DOHH2 (cell line): ENCODE measurements at regions not wholly inside any gene's neighbourhood (a gene's known extent, or its start where the extent isn't known, plus 50 kb on each side); places are given as distances from the start of the nearest gene placed in this dataset.

Experiments
- H3F3A ChIP-seq: fragments of 200-600 bp; sonication (generic), shearing (Covaris generic); 2 replicates; pipeline ENCODE4 v1.6.0; 2016; ENCODE audit warnings: antibody characterized with exemption, mild to moderate bottlenecking; ENCODE audit not compliant: control insufficient read depth, insufficient read depth
- H3K27ac ChIP-seq: fragments of 200-600 bp; sonication (generic); 2 replicates; pipeline ENCODE4 v1.5.1; 2014; ENCODE audit warnings: low read depth, mild to moderate bottlenecking, low read length, moderate library complexity
- H3K27me3 ChIP-seq: fragments of 200-600 bp; sonication (generic); 2 replicates; pipeline ENCODE4 v1.6.1; 2014; ENCODE audit warnings: mild to moderate bottlenecking, low read length, mixed read lengths; ENCODE audit not compliant: control insufficient read depth
- H3K36me3 ChIP-seq: fragments of 200-600 bp; sonication (generic); 2 replicates; pipeline ENCODE4 v1.6.1; 2014; ENCODE audit warnings: mild to moderate bottlenecking, low read length, moderate library complexity, mixed read lengths; ENCODE audit not compliant: control insufficient read depth
- H3K4me1 ChIP-seq: fragments of 200-600 bp; sonication (generic); 2 replicates; pipeline ENCODE4 v1.6.1; 2014; ENCODE audit warnings: mild to moderate bottlenecking, low read length, mixed read lengths; ENCODE audit not compliant: control insufficient read depth
- H3K4me2 ChIP-seq: fragments of 200-600 bp; sonication (generic); 2 replicates; pipeline ENCODE4 v1.6.0; 2014; ENCODE audit warnings: mild to moderate bottlenecking, low read length, moderate library complexity
- H3K4me3 ChIP-seq: fragments of 200-600 bp; sonication (generic); 2 replicates; pipeline ENCODE4 v1.5.1; 2014; ENCODE audit warnings: mild to moderate bottlenecking, low read length, mixed read lengths
- H3K79me2 ChIP-seq: fragments of 200-600 bp; sonication (generic); 2 replicates; pipeline ENCODE4 v1.6.1; 2014; ENCODE audit warnings: mild to moderate bottlenecking, low read length, mixed read lengths; ENCODE audit not compliant: control insufficient read depth
- H3K9me2 ChIP-seq: fragments of 200-600 bp; sonication (generic); replicated peaks from 2 replicates; pipeline ENCODE4 v1.6.1; 2014; ENCODE audit warnings: mild to moderate bottlenecking, low read length, mixed read lengths; ENCODE audit not compliant: control insufficient read depth
- H3K9me3 ChIP-seq: fragments of 200-600 bp; sonication (generic); 2 replicates; pipeline ENCODE4 v1.6.1; 2014; ENCODE audit warnings: antibody characterized with exemption, low read length, mixed read lengths; ENCODE audit not compliant: control insufficient read depth, insufficient read depth
- H4K20me1 ChIP-seq: fragments of 200-600 bp; sonication (generic); 2 replicates; pipeline ENCODE4 v1.6.0; 2014; ENCODE audit warnings: low read depth, mild to moderate bottlenecking, antibody characterized with exemption, low read length, moderate library complexity; ENCODE audit not compliant: control insufficient read depth, insufficient read depth
- CTCF ChIP-seq: fragments of 200-600 bp; sonication (generic); IDR thresholded peaks from one replicate; pipeline ENCODE4 v1.5.1; 2014; ENCODE audit warnings: antibody characterized with exemption, mild to moderate bottlenecking, low read depth, low read length; ENCODE audit not compliant: poor library complexity, severe bottlenecking
- EZH2phosphoT487 ChIP-seq: fragments of 200-600 bp; sonication (generic); IDR thresholded peaks from 2 replicates; pipeline ENCODE4 v1.6.1; 2017; ENCODE audit warnings: borderline replicate concordance, mild to moderate bottlenecking, antibody characterized with exemption, low read length, moderate library complexity, mixed read lengths

- TF ChIP-seq CTCF (no peak), EZH2phosphoT487 (no peak)
- Histone ChIP-seq H3K4me2 (no peak overlapping the region), H3K4me1 (no peaks in the 10 kb centered on the region), H3K4me3 (no peak overlapping the region), H4K20me1 (no peaks in the 10 kb centered on the region), H3F3A (no peaks in the 10 kb centered on the region), H3K27me3 (no peaks in the 10 kb centered on the region), H3K79me2 (no peaks in the 10 kb centered on the region), H3K9me3 (no peaks in the 10 kb centered on the region), H3K36me3 (no peaks in the 10 kb centered on the region), H3K27ac (no peak overlapping the region), H3K9me2 (no peaks in the 10 kb centered on the region)
Observed at GRCh38 chr9:113741886-113742854, 133.9 kb upstream of the ZNF618 start.

- no peak overlapping the region for H3K4me2 ChIP-seq
- H3F3A ChIP-seq = no peaks in the 10 kb centered on the region
- H3K9me3 ChIP-seq = no peaks in the 10 kb centered on the region; the same call in 1 of the 2 replicates
- H3K79me2 ChIP-seq = no peaks in the 10 kb centered on the region
- H3K36me3 ChIP-seq = no peaks in the 10 kb centered on the region
- no peaks in the 10 kb centered on the region for H3K9me2 ChIP-seq
- no peaks in the 10 kb centered on the region for H3K27me3 ChIP-seq
- no peak overlapping the region for H3K27ac ChIP-seq
- H4K20me1 ChIP-seq = no peaks in the 10 kb centered on the region
- H3K4me1 ChIP-seq = no peaks in the 10 kb centered on the region
- TF ChIP-seq CTCF (no peak), EZH2phosphoT487 (no peak)
- no peak overlapping the region for H3K4me3 ChIP-seq
Observed at GRCh38 chr9:113742878-113743277, 133.2 kb upstream of the ZNF618 start.

GRCh38 chr9:113746486-113746885, 129.6 kb upstream of the ZNF618 start:
- Histone ChIP-seq H3K4me2 (no peak overlapping the region), H3K27ac (no peak overlapping the region), H3K79me2 (no peaks in the 10 kb centered on the region), H3K4me1 (no peaks in the 10 kb centered on the region), H3K9me3 (peaks cover 3% of the 10 kb centered on the region; the same call in 1 of the 2 replicates), H3K27me3 (0 out of 2 replicates have a peak, but pooled peaks cover 3% of the 10 kb centered on the region), H3K4me3 (no peak overlapping the region), H3K9me2 (no peaks in the 10 kb centered on the region), H3K36me3 (no peaks in the 10 kb centered on the region), H3F3A (no peaks in the 10 kb centered on the region), H4K20me1 (no peaks in the 10 kb centered on the region)
- TF ChIP-seq EZH2phosphoT487 (no peak), CTCF (no peak)
